GM12878 (cell line): ENCODE measurements at regions not wholly inside any gene's neighbourhood (a gene's known extent, or its start where the extent isn't known, plus 50 kb on each side); places are given as distances from the start of the nearest gene placed in this dataset.
"Not testable (repeated sequence)": the region's sequence is repeated elsewhere in the genome, so short reads cannot be mapped to it uniquely, and the experiment has no call there.

Experiments
- ATAC-seq: fragments of 200-7000 bp; cut with Tn5 transposase; 3 replicates; pipeline ENCODE4 v1.9.1; 2020; ENCODE audit warnings: mild to moderate bottlenecking, moderate library complexity
- BruUV-seq: library from RNA; stranded (reverse); fragments of 400-500 nt; replicated peaks from 2 replicates; lab custom pipeline; 2021; lab: Mats Ljungman, UMichigan
- CTCF ChIA-PET: fragments of 300-600 bp; sonication (Branson Sonifier 250); formaldehyde crosslinking; extraction: SDS; loops from one replicate; lab custom pipeline; 2021; ENCODE audit warnings: inconsistent platforms; lab: Yijun Ruan, JAX
- POLR2A ChIA-PET: fragments of 350-600 bp; formaldehyde crosslinking; extraction: SDS; loops from one replicate; lab custom pipeline; 2021; ENCODE audit warnings: inconsistent platforms; lab: Charles Lee
- RAD21 ChIA-PET: fragments of 300-600 bp; sonication (Branson Sonifier 250); formaldehyde crosslinking; loops from one replicate; lab custom pipeline; 2023; ENCODE audit warnings: antibody characterized with exemption; ENCODE audit not compliant: unreplicated experiment; lab: Charles Lee
- SMC1A ChIA-PET: fragments of 300-600 bp; sonication (Branson Sonifier 250); formaldehyde crosslinking; loops from one replicate; lab custom pipeline; 2023; ENCODE audit not compliant: unreplicated experiment, uncharacterized antibody; lab: Charles Lee
- DNase-seq: peaks from one replicate; pipeline ENCODE4 v3.0.0-alpha.2; 2011; ENCODE audit warnings: low read depth, low spot score
- FAIRE-seq: peaks from 3 replicates; lab custom pipeline; 2011; peaks lifted over from hg19 to GRCh38; lab: Jason Lieb, UNC
- H2AFZ ChIP-seq: 2 replicates; pipeline ENCODE4 v1.6.0; 2011; ENCODE audit warnings: low read depth, low read length, control low read depth; ENCODE audit not compliant: control insufficient read depth
- H3K27ac ChIP-seq: 2 replicates; pipeline ENCODE4 v1.5.1; 2011; ENCODE audit warnings: control low read depth; ENCODE audit not compliant: control insufficient read depth, insufficient read depth
- H3K27me3 ChIP-seq, 2 experiments: replicated peaks in 1 of 2; 2 replicates each; pipeline versions ENCODE4 v1.6.0 to v1.6.1; 2011; ENCODE audit warnings: low read length in 1 of 2; ENCODE audit not compliant: control insufficient read depth in 2 of 2, insufficient read depth in 2 of 2
- H3K36me3 ChIP-seq, 2 experiments: 2 replicates each; pipeline ENCODE4 v1.5.1; 2011; ENCODE audit warnings: low read length in 1 of 2; ENCODE audit not compliant: control insufficient read depth in 2 of 2, insufficient read depth in 2 of 2
- H3K4me1 ChIP-seq: 2 replicates; pipeline ENCODE4 v1.6.1; 2011; ENCODE audit warnings: mild to moderate bottlenecking, low read length, moderate library complexity, mixed read lengths; ENCODE audit not compliant: control insufficient read depth, insufficient read depth
- H3K4me2 ChIP-seq: 2 replicates; pipeline ENCODE4 v1.6.0; 2011; ENCODE audit warnings: control low read depth; ENCODE audit not compliant: control insufficient read depth, insufficient read depth
- H3K4me3 ChIP-seq: fragments of 200-600 bp; sonication (generic); 2 replicates; pipeline ENCODE4 v1.5.1; 2016
- H3K79me2 ChIP-seq: 2 replicates; pipeline ENCODE4 v1.6.0; 2011; ENCODE audit warnings: low read length; ENCODE audit not compliant: control insufficient read depth, insufficient read depth
- H3K9ac ChIP-seq: 2 replicates; pipeline ENCODE4 v1.8.0; 2011; ENCODE audit warnings: low read length, control low read depth, mixed read lengths; ENCODE audit not compliant: control insufficient read depth, insufficient read depth
- H3K9me3 ChIP-seq: replicated peaks from 3 replicates; pipeline ENCODE4 v1.5.1; 2011; ENCODE audit warnings: mild to moderate bottlenecking, low read length; ENCODE audit not compliant: control insufficient read depth, insufficient read depth
- H4K20me1 ChIP-seq: 2 replicates; pipeline ENCODE4 v1.6.0; 2011; ENCODE audit not compliant: control insufficient read depth, insufficient read depth
- ATF3 ChIP-seq: IDR thresholded peaks from 2 replicates; pipeline ENCODE4 v1.6.1; 2011; ENCODE audit warnings: low read depth, mild to moderate bottlenecking, low read length, moderate library complexity, borderline replicate concordance; ENCODE audit errors: extremely low read depth
- CEBPB ChIP-seq, 2 experiments: fragments of 150-350 bp in 1 of 2; IDR thresholded peaks; 2 replicates each; pipeline ENCODE4 v1.6.1; 2012 to 2014; ENCODE audit warnings: low read depth in 2 of 2, low read length in 2 of 2, borderline replicate concordance in 1 of 2, inconsistent platforms in 1 of 2
- HCFC1 ChIP-seq: fragments of 150-350 bp; IDR thresholded peaks from 2 replicates; pipeline ENCODE4 v1.6.1; 2014; ENCODE audit warnings: low read length
- HDAC6 ChIP-seq: fragments of 200-600 bp; sonication (generic); IDR thresholded peaks from one replicate; pipeline ENCODE4 v1.8.0; 2017; ENCODE audit warnings: antibody characterized with exemption; ENCODE audit not compliant: unreplicated experiment
- KAT2A ChIP-seq: conservative IDR thresholded peaks from 2 replicates; pipeline ENCODE4 v1.6.1; 2011; ENCODE audit warnings: low read depth, low read length; ENCODE audit not compliant: control insufficient read depth
- NBN ChIP-seq: fragments of 450-650 bp; IDR thresholded peaks from 2 replicates; pipeline ENCODE4 v1.6.1; 2016
- NR2F1 ChIP-seq: fragments of 450-650 bp; conservative IDR thresholded peaks from 2 replicates; pipeline ENCODE4 v1.6.1; 2017; ENCODE audit warnings: mild to moderate bottlenecking
- RB1 ChIP-seq: fragments of 450-650 bp; formaldehyde crosslinking; IDR thresholded peaks from 2 replicates; pipeline ENCODE4 v1.6.1; 2017; ENCODE audit warnings: mild to moderate bottlenecking, borderline replicate concordance
- SPI1 ChIP-seq: IDR thresholded peaks from 2 replicates; pipeline ENCODE4 v1.6.1; 2011; ENCODE audit warnings: low read depth, mild to moderate bottlenecking, low read length, moderate library complexity, borderline replicate concordance; ENCODE audit not compliant: insufficient read depth
- ZBTB11 ChIP-seq: fragments of 450-650 bp; formaldehyde crosslinking; IDR thresholded peaks from 2 replicates; pipeline ENCODE4 v1.5.0; 2022; ENCODE audit warnings: mild to moderate bottlenecking, missing genetic modification characterization
- WGBS: methylation state at CpG from one replicate; pipeline ENCODE4 v1.1.6; 2016; ENCODE audit warnings: low lambda C conversion rate; ENCODE audit not compliant: insufficient replicate concordance, insufficient coverage; ENCODE audit errors: missing lambda C conversion rate; 5-methylcytosine and 5-hydroxymethylcytosine counted together
- in situ Hi-C: fragments of 300-500 bp; cut with MboI; formaldehyde crosslinking; loops from 9 replicates; pipeline ENCODE4 v1.14.3; 2018; ENCODE audit warnings: mixed read lengths
- intact Hi-C: fragments of 100-400 bp; cut with micrococcal nuclease; formaldehyde crosslinking; loops from one replicate; pipeline ENCODE4 v1.14.2; 2022; ENCODE audit not compliant: unreplicated experiment
- TF ChIP-seq, protein P1 (sequence below): fragments of 450-650 bp; IDR thresholded peaks from 2 replicates; pipeline ENCODE4 v1.6.1; 2017; ENCODE audit warnings: mild to moderate bottlenecking, moderate library complexity

GRCh38 chr4:147250062-147250461, 230.8 kb upstream of the EDNRA start:
- no peak for FAIRE-seq
- ChIA-PET CTCF (interaction anchor here (0.9 kb wide), 1 partner anchor 13 kb away, joined by 3 read pairs; no protein-coding TSS in a partner anchor), POLR2A (no interaction called here), RAD21 (no interaction called here), SMC1A (no interaction called here)
- Histone ChIP-seq H3K4me3 (no peak overlapping the region), H3K4me1 (no peaks in the 10 kb centered on the region), H3K9ac (no peak overlapping the region), H3K27ac (no peak overlapping the region), H3K27me3 (no peaks in the 10 kb centered on the region), H3K9me3 (no peaks in the 10 kb centered on the region), H3K36me3 (no peaks in the 10 kb centered on the region), H4K20me1 (no peaks in the 10 kb centered on the region), H2AFZ (no peak overlapping the region), H3K4me2 (no peak overlapping the region), H3K79me2 (no peaks in the 10 kb centered on the region)
- in situ Hi-C loops (no loop called here), intact Hi-C loops (no loop called here)
- TF ChIP-seq NR2F1, result no peak
- TF ChIP-seq HCFC1, result no peak
- no peak for TF ChIP-seq CEBPB (IDR thresholded peaks at IDR 0.05; ENCODE audit: borderline replicate concordance in 1 of 2, low read depth in 2 of 2, low read length in 2 of 2)
- no peak for TF ChIP-seq ATF3
- TF ChIP-seq ZBTB11, result no peak
- TF ChIP-seq SPI1, result no peak
- no peak for TF ChIP-seq NBN
- TF ChIP-seq HDAC6, result no peak
- TF ChIP-seq KAT2A, result no peak
- TF ChIP-seq RB1, result no peak
- TF ChIP-seq, protein P1, sequence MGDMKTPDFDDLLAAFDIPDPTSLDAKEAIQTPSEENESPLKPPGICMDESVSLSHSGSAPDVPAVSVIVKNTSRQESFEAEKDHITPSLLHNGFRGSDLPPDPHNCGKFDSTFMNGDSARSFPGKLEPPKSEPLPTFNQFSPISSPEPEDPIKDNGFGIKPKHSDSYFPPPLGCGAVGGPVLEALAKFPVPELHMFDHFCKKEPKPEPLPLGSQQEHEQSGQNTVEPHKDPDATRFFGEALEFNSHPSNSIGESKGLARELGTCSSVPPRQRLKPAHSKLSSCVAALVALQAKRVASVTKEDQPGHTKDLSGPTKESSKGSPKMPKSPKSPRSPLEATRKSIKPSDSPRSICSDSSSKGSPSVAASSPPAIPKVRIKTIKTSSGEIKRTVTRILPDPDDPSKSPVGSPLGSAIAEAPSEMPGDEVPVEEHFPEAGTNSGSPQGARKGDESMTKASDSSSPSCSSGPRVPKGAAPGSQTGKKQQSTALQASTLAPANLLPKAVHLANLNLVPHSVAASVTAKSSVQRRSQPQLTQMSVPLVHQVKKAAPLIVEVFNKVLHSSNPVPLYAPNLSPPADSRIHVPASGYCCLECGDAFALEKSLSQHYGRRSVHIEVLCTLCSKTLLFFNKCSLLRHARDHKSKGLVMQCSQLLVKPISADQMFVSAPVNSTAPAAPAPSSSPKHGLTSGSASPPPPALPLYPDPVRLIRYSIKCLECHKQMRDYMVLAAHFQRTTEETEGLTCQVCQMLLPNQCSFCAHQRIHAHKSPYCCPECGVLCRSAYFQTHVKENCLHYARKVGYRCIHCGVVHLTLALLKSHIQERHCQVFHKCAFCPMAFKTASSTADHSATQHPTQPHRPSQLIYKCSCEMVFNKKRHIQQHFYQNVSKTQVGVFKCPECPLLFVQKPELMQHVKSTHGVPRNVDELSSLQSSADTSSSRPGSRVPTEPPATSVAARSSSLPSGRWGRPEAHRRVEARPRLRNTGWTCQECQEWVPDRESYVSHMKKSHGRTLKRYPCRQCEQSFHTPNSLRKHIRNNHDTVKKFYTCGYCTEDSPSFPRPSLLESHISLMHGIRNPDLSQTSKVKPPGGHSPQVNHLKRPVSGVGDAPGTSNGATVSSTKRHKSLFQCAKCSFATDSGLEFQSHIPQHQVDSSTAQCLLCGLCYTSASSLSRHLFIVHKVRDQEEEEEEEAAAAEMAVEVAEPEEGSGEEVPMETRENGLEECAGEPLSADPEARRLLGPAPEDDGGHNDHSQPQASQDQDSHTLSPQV, result no peak
- no peak for DNase-seq
- no TSS peak for BruUV-seq
- no peak for ATAC-seq

DNA sequence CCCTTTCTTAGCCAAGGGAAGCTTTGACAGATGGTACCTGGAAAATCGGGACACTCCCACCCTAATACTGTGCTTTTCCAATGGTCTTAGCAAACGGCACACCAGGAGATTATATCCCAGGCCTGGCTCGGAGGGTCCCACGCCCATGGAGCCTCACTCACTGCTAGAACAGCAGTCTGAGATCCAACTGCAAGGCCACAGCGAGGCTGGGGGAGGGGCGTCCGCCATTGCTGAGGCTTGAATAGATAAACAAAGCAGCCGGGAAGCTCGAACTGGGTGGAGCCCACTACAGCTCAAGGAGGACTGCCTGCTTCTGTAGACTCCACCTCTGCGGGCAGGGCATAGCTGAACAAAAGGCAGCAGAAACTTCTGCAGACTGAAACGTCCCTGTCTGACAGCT, 225.6 kb upstream of the EDNRA start:
- H3K79me2 ChIP-seq, H3K4me2 ChIP-seq, POLR2A ChIA-PET, SMC1A ChIA-PET, BruUV-seq, DNase-seq, H3K9ac ChIP-seq, H3K4me3 ChIP-seq, RAD21 ChIA-PET, H3K27me3 ChIP-seq, ATAC-seq, intact Hi-C loops, H3K36me3 ChIP-seq, FAIRE-seq, H3K4me1 ChIP-seq, H3K9me3 ChIP-seq, in situ Hi-C loops, CTCF ChIA-PET, H2AFZ ChIP-seq, H3K27ac ChIP-seq, H4K20me1 ChIP-seq: not testable (repeated sequence)
- WGBS, result 15% methylated on average over 11 of the region's 11 CpGs
